ENCODE measurements at regions not wholly inside any gene's neighbourhood (a gene's known extent, or its start where the extent isn't known, plus 50 kb on each side); places are given as distances from the start of the nearest gene placed in this dataset.

GRCh38 chr5:5588887-5589826, 166.7 kb downstream of the ICE1 start:
- DNase-seq (ENCODE audit: low read depth): no peak

DNA sequence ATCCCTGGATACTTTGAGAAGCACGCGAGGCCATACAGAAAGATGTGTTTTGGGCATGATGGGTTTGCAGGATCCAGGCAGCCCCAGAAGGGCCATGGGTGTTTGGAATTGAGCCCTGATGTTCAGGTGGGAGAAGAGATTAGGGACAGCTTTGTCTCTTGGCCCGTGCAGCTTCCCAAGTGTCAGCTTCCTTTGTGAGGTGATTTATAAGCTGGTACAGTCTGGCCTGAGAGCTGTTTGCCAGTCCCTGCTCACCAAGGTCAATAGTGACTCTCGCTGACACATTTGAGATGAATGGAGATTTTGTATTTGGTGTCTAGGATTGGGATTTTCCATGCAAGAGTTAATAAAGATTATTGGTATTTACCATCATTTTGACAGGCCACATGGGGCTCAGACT, 165.9 kb downstream of the ICE1 start:
- DNase-seq (ENCODE audit: low read depth): no peak

- no peak for DNase-seq (ENCODE audit: low read depth)
These were observed 165.0 kb downstream of the ICE1 start for GRCh38 chr5:5587474-5587873.

DNA sequence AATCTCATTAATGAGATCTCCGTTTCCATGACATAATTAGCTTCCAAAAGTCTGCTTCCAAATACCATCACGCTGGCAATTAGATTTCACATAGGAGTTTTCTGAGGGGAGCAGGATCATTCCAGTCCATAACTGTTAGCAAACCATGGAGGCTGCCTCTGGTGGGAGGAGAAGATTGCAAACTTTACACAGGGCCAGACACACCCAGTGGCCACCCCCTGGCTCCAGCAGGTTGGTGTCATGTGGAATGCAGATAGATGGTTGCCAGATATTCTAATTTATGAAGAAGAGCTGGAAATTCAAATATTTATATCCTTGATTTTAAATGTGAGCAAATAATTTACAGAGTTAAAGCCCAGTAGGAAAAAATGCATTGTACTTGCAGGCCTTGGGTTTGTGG, 164.2 kb downstream of the ICE1 start:
- no peak for DNase-seq (ENCODE audit: low read depth)

DNA sequence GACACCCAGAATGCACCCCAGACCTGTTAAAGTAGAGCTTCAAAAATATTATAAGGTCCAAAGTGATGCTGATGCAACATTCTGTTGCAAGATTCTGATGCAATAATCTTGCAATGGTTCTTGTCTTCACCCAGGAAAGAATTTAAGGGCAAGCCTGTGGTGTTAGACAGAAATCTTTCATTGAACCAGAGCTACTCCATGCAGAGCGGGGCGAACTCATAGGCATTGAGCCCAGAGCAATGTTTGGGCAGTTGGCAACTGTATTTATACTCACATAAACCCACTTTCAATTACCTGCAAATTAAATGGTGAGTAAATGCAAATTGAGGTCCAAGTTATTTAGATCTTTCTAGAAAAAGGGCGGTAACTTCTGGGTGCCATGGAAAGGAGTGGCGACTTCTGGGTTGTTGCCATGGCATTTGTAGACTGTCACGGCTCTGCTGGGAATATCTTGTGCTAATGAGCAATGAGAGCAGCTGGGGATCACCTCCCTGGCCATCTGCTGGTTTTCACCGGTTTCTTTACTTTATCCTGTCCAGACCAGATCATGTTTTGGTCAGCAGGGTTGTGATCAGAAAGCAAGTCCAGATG, 163.4 kb downstream of the ICE1 start:
- no peak for DNase-seq (ENCODE audit: low read depth)

DNA sequence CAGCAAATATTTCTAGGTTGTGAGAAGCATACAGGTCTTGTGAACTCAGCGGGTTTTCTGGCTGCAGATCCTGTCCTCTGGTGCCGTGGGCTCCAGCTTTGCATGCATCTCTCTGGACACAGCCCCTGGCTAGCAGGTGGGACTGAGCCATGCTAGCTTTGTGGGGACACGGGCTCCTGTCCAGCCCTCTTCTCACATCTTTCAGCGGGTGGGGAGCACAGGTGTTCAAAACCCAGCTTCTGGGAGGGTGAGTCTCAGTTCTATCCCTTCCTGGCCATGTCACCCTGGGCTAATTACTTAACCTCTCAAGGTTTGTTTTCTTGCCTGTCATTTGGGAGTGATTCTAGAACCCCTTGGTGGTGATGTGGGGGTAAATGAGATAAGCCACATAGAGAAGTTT, 162.3 kb downstream of the ICE1 start:
- DNase-seq (ENCODE audit: low read depth): no peak

GRCh38 chr5:5584236-5584745, 161.8 kb downstream of the ICE1 start:
- no peak for DNase-seq (ENCODE audit: low read depth)

DNA sequence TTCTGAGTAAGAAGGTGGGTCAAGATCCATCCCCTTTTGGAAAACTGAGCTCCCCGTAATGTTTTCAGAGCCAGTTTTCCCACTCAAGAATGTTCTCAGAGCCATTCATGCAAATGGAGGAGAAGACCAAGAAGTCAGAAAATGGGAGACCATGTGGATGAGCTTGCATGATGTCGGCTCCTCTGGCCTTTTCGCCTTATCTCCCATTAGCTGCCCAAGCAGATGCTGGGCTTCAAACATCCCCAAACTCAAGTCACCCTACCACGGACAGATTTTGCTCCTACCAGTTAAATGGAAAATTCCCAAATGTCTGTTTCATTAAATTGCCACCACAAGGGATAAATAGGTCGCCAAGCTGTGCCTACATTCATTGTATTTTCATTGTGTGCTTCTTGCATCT, 161.4 kb downstream of the ICE1 start:
- no peak for DNase-seq (ENCODE audit: low read depth)

DNA sequence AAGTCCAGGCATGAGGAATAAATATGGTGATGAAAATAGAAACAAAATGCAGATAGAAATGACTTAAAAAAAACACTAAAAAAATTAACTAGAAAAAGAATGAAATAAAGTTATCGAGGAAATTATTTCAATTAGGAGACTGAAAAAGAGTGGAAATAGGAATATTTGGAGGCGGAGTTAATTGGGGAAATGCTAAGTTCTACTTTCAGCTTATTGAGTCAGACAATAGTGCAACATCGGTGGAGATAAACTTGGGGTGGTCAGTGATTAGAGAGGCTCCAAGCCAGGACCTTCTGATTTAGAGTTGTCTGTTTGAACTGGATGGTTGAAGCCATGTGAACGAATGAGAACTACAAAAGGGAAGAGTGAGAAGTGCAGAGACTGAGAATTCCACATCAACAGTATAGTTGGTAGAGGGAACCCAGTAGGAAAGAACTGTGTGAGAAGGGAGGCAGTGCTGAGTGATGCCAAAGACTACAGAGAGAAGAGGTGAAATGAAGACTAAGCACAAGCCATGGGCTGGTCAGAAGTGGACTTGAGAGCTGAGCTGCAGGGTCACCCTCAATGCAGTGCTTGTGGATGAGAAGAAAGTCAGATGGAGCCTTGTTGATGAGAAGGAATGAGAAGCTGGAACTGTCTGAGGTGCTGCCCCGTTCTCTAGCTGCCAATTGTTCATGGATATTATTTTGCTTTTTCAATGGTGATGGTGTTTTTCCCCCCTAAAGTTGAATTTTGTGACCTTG, 160.7 kb downstream of the ICE1 start:
- DNase-seq (ENCODE audit: low read depth): no peak

DNA sequence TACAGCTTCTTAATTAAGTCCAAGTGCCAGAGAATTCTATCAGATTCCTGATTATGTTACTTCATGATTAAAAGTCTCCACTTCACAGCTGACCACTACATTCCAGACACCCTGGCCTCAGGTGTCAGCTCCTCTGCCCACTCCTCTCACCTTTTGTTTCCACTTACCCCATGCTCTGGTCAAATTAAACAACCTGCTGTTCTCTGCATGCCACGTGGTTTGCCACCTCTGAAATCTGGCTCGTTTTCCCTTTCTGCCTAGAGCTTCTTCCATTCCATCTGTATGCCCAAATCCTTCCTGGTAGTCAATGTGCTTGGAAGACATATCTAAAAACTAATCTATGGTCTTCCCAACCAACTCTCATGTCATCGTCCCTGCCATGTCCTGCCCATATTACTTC, 158.6 kb downstream of the ICE1 start:
- no peak for DNase-seq (ENCODE audit: low read depth)

- DNase-seq (ENCODE audit: low read depth): no peak
These were observed 154.3 kb downstream of the ICE1 start for GRCh38 chr5:5576744-5577143.

DNA sequence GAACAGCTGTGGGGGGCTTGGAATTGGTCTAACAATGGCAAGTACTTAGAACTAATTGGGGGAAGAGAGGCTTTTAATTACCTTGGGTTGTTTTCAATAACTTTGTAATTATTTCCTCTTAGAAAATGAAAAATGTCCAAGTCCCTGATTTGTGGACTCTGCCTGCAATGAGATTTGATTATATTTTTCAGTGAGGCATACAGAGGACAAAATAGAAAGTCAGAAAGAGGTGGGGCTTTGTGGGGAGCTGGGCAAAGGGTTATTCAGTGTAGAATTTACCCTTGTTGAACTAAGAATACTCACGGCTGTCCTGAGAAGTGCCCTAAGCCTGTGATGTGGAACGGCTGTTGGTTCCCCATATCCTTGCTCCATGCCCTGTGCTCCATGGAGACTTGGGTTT, 153.0 kb downstream of the ICE1 start:
- DNase-seq (ENCODE audit: low read depth): no peak

DNA sequence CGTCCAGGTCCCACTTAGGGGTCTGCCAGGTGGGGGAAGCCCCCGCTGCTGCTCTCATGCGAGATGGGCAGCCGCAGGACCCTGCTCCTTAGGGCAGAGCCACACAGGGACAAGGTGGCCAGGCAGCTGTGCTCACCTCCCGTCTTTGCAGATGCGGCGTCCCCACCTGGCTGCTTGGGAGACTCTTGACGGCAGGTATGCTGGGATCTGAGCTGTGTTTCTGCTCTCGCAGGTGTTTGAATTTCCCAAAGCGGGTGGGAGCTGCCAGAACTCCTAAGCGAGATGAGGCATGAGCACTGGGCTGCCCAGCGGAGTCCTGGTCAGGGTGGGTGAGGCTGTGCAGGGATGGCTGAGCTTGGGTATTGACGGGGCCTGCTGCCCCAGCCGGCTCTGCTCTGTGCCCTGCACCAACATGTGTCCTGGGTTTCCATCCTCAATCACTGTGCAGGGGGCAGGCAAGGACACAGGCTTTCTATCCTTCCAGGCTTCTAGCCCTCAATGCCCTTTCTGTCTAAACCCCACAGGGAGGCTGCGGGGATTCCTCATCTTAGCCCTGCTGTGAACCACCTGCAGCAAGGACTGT, 151.4 kb downstream of the ICE1 start:
- no peak for DNase-seq (ENCODE audit: low read depth)

GRCh38 chr5:5572976-5573797, 150.7 kb downstream of the ICE1 start:
- no peak for DNase-seq (ENCODE audit: low read depth)

DNA sequence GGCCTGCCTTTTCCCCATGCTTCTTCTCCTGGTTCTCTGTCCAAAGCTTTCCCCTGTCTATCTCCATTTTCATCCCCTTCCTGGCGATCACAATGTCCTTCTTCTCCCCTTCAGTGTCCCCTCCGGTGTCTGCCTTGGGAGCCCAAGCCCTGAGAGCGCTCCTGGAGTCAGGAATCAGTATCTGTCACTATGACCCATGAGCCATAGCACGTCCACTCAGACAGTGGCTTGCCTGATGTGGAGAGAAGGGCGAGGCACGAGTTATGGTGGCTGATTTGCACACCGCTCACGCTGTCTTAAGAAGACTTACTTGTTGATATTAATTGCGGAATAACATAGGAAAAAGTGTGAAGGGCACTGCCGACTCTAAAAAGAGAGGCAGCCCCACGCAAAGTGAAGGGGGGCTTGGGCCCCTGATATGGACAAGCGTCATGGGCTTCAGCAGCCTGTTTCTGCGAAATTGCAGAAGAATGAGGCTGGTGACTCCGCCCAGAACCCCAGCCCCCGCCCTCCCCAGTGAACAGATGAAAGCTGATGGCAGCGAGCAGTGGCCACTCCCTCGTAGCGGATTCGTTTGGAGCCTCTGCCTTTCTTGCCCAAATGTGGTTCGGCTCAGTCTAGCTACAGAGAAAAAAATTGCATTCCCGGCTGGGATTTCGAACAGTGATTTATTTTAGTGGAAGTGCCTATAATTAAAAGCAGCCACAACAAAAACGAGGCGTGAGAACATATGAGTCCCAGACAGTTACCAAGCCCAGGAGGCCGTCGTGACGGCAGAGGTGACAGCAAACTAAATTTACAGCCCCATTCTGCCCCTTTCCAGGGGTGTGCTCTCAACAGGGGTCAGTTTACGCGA, 149.8 kb downstream of the ICE1 start:
- no peak for DNase-seq (ENCODE audit: low read depth)

- DNase-seq (ENCODE audit: low read depth): no peak
These were observed 148.2 kb downstream of the ICE1 start for GRCh38 chr5:5570646-5571045.

DNA sequence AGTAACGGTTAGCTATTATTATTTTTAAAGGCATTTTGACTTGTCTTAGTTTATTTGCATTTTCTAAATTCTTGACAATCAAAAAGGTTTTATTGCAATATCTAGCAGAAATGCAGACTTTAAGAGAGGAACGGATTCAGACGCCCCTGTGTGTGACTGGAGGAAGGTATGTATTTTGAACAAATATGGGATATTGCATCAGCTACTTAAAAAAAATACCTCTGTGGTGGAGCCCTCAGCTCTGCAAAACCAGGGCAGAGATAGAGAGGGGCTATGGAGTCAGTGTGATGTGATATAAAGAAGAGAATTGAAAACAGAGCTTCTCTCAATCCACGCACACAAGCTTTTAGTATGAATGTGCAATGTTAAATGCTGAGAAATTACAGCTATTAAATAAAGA, 142.4 kb downstream of the ICE1 start:
- no peak for DNase-seq (ENCODE audit: low read depth)

- DNase-seq (ENCODE audit: low read depth): no peak
These were observed 137.5 kb downstream of the ICE1 start for GRCh38 chr5:5560016-5560415.

DNA sequence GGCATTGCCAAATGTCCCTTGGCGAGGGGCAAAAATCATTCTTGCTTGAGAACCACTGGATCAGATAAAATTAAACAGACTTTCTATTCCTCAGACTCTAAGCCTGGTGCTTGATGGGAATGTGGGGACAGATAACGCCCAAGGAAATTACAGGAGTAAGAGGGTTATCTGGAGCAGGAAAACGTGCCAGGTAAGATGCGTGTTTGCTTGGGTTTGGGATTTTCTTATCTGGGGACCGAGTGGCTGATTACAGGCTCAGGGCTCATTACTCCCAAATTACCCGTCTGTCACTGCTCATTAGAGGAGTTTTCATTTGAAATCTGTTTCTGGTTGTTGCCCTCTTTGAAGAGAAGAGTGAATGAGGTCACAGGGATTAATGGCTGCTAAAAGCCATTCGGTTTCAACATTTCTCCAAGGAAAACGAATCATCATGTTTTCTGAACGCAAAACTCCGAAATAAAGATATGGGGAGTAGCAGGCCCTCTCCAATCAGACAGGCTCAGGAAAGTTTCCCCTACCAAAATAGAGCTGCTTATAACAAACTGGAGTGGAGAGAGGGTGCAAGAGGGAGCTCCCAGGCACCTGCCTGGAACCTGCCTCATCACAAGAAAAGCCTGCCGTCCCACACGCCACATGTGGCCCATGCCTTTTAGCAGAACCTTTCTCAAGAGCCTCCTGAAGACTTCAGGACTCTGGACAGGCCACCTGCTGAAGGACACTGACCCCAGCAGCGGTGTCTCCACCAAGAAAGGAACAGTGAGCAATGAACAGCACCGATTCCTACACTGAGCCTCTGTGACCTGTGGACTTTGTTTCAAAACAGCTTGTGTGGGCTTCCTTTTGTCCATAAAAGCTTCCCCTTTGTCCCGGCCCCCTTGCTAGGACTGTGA, 136.4 kb downstream of the ICE1 start:
- DNase-seq (ENCODE audit: low read depth): no peak

DNA sequence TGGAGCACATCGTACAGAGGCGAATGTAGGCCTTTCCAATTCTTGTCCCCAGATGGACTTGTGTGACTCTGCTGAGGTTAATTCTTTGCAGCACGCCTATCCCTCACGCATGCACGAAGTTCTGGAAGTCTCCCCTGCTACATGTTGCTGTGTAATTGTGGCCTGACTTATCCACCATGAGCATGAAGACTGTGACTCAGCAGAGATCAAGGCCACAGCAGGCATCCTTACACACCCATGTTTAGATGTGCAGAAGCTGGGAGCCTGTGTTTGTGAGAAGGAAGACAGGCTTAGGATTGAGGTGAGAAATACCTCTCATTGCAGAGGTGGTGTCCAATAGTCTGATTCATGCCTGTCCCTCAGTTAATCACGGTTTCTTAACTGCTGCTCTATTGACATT, 135.6 kb downstream of the ICE1 start:
- no peak for DNase-seq (ENCODE audit: low read depth)
